ENCODE measurements at regions not wholly inside any gene's neighbourhood (a gene's known extent, or its start where the extent isn't known, plus 50 kb on each side); places are given as distances from the start of the nearest gene placed in this dataset.

GRCh38 chr15:96411056-96412031 is 80.8 kb downstream of the NR2F2 start:
- intact Hi-C loops (cut with micrococcal nuclease), result loop anchor here (2.0 kb wide), 2 partner anchors 19 to 43 kb away; no protein-coding TSS in a partner anchor

More at GRCh38 chr15:96411056-96412031, 80.8 kb downstream of the NR2F2 start:
- Histone ChIP-seq H3K9me1 (replicated peaks; ENCODE audit: control insufficient read depth, extremely low read depth, insufficient read depth, low read length) (no peaks in the 10 kb centered on the region), H3K4me3 (replicated peaks in 1 of 3; ENCODE audit: insufficient read depth in 1 of 3, low read depth in 1 of 3, low read length in 3 of 3) (no peak overlapping the region), H3K27ac (ENCODE audit: insufficient read depth, low read depth, low read length) (no peak overlapping the region), H3K36me3 (ENCODE audit: control insufficient read depth in 2 of 2, extremely low read depth in 1 of 2, insufficient read depth in 2 of 2, low read length in 2 of 2) (no peaks in the 10 kb centered on the region), H3K4me1 (ENCODE audit: control insufficient read depth, extremely low read depth, insufficient read depth, low read length) (peaks cover 12% of the 10 kb centered on the region), H3K79me2 (ENCODE audit: control insufficient read depth, insufficient read depth, low read length) (no peaks in the 10 kb centered on the region), H3K4me2 (ENCODE audit: insufficient read depth, low read length) (no peak overlapping the region), H4K20me1 (replicated peaks; ENCODE audit: control insufficient read depth, extremely low read depth, insufficient read depth, low read length) (no peaks in the 10 kb centered on the region), H2AFZ (ENCODE audit: low read depth, low read length) (no peak overlapping the region), H3K9ac (replicated peaks; ENCODE audit: extremely low read depth, insufficient read depth, low read length) (no peak overlapping the region), H3K27me3 (ENCODE audit: control insufficient read depth in 2 of 2, insufficient read depth in 2 of 2, low read length in 2 of 2) (peaks cover 33 to 51% of the 10 kb centered on the region in 2 experiments), H3K9me3 (replicated peaks; ENCODE audit: control insufficient read depth, insufficient read depth, low read length) (no peaks in the 10 kb centered on the region)
- ChIA-PET POLR2A (no interaction called here), CTCF (interaction anchor here (0.6 to 1.7 kb wide), 2 partner anchors 11 to 174 kb away, joined by 4 to 5 read pairs; no protein-coding TSS in a partner anchor)
- no peak for TF ChIP-seq EZH2 (IDR thresholded peaks at IDR 0.05; ENCODE audit: borderline replicate concordance, low read depth, low read length, severe bottlenecking)
- TF ChIP-seq, protein P1, sequence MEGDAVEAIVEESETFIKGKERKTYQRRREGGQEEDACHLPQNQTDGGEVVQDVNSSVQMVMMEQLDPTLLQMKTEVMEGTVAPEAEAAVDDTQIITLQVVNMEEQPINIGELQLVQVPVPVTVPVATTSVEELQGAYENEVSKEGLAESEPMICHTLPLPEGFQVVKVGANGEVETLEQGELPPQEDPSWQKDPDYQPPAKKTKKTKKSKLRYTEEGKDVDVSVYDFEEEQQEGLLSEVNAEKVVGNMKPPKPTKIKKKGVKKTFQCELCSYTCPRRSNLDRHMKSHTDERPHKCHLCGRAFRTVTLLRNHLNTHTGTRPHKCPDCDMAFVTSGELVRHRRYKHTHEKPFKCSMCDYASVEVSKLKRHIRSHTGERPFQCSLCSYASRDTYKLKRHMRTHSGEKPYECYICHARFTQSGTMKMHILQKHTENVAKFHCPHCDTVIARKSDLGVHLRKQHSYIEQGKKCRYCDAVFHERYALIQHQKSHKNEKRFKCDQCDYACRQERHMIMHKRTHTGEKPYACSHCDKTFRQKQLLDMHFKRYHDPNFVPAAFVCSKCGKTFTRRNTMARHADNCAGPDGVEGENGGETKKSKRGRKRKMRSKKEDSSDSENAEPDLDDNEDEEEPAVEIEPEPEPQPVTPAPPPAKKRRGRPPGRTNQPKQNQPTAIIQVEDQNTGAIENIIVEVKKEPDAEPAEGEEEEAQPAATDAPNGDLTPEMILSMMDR (IDR thresholded peaks at IDR 0.05; ENCODE audit: extremely low read depth in 1 of 2, insufficient read depth in 1 of 2, low read depth in 1 of 2, low read length in 2 of 2), result no peak
- no peak for TF ChIP-seq POLR2AphosphoS5 (IDR thresholded peaks at IDR 0.05; ENCODE audit: insufficient read depth, low read depth, low read length)
- no peak for TF ChIP-seq MYC (IDR thresholded peaks at IDR 0.05; ENCODE audit: low read depth, low read length)
- TF ChIP-seq FOS (IDR thresholded peaks at IDR 0.05; ENCODE audit: borderline replicate concordance, insufficient read depth, low read length), result no peak
- no peak for TF ChIP-seq POLR2A (IDR thresholded peaks at IDR 0.05; ENCODE audit: low read depth, low read length)
- no peak for TF ChIP-seq JUN (IDR thresholded peaks at IDR 0.05; ENCODE audit: borderline replicate concordance, insufficient read depth, insufficient read length, low read depth)
- TF ChIP-seq, protein P2, sequence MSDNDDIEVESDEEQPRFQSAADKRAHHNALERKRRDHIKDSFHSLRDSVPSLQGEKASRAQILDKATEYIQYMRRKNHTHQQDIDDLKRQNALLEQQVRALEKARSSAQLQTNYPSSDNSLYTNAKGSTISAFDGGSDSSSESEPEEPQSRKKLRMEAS (IDR thresholded peaks at IDR 0.05; ENCODE audit: insufficient read depth, insufficient read length), result no peak
- TF ChIP-seq GATA2 (IDR thresholded peaks at IDR 0.05; ENCODE audit: insufficient read depth, insufficient read length, low read depth, low read length), result no peak
- FAIRE-seq (no peak), DNase-seq (ENCODE audit: low read depth, low spot score) (no peak)
- no TSS peak for BruUV-seq (replicated peaks)
- dilution Hi-C loops (cut with MboI; ENCODE audit: extremely low pct_ligation_motif_present, low sequenced_read_pairs), result no loop called here

Data from endothelial cell of umbilical vein (primary cell).